Gastrocnemius medialis (tissue), 4 donors: ENCODE measurements at regions not wholly inside any gene's neighbourhood (a gene's known extent, or its start where the extent isn't known, plus 50 kb on each side); places are given as distances from the start of the nearest gene placed in this dataset.

Experiments used
- POLR2A ChIP-seq, 2 donors: fragments of 450-650 bp; IDR thresholded peaks; one replicate each; pipeline ENCODE4 v1.6.1; 2017; ENCODE audit warnings: antibody characterized with exemption in 2 of 2, mild to moderate bottlenecking in 2 of 2, moderate library complexity in 2 of 2
- TF ChIP-seq, protein P1 (sequence below), 5 experiments: fragments of 450-650 bp in 3 of 5; fragments of 200-600 bp in 2 of 5; sonication (generic) in 2 of 5; IDR thresholded peaks in 4 of 5; conservative IDR thresholded peaks in 1 of 5; 1 replicate in 4 of 5; 2 replicates in 1 of 5; pipeline ENCODE4 v1.5.1; 2016 to 2019; ENCODE audit warnings: antibody characterized with exemption in 5 of 5, mild to moderate bottlenecking in 3 of 5, moderate library complexity in 3 of 5

DNA sequence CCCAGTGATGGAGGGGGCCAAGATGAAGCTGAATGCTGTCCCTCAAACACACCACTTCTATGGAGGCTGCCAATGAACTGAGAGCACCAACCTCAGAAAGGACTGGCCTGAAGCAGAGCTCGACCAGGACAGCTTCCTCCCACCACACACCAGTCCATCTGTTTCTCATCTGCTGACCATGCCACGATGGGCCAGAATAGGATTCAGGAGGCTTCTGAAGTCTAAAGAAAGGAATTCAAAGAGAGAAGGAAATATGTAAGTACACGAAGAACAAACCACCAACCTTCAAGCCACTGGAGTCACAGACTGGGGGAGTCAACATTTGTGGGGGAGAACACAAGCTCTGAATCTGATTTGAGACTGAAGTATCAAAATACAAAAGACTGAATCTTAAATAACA is 157.6 kb upstream of the CCDC68 start:
- TF ChIP-seq, protein P1, sequence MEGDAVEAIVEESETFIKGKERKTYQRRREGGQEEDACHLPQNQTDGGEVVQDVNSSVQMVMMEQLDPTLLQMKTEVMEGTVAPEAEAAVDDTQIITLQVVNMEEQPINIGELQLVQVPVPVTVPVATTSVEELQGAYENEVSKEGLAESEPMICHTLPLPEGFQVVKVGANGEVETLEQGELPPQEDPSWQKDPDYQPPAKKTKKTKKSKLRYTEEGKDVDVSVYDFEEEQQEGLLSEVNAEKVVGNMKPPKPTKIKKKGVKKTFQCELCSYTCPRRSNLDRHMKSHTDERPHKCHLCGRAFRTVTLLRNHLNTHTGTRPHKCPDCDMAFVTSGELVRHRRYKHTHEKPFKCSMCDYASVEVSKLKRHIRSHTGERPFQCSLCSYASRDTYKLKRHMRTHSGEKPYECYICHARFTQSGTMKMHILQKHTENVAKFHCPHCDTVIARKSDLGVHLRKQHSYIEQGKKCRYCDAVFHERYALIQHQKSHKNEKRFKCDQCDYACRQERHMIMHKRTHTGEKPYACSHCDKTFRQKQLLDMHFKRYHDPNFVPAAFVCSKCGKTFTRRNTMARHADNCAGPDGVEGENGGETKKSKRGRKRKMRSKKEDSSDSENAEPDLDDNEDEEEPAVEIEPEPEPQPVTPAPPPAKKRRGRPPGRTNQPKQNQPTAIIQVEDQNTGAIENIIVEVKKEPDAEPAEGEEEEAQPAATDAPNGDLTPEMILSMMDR (IDR thresholded peaks at IDR 0.05 in 4 of 5, conservative IDR thresholded peaks at IDR 0.05 in 1 of 5): no peak
- no peak for TF ChIP-seq POLR2A (IDR thresholded peaks at IDR 0.05)
